AG10803 (cell line): ENCODE measurements at regions not wholly inside any gene's neighbourhood (a gene's known extent, or its start where the extent isn't known, plus 50 kb on each side); places are given as distances from the start of the nearest gene placed in this dataset.
"Not testable (repeated sequence)": the region's sequence is repeated elsewhere in the genome, so short reads cannot be mapped to it uniquely, and the experiment has no call there.

Experiments used
- DNase-seq: peaks from one replicate; pipeline ENCODE4 v3.0.0; 2010; ENCODE audit warnings: low read depth
- H3K4me3 ChIP-seq: 2 replicates; pipeline ENCODE4 v1.5.1; 2011; ENCODE audit warnings: mild to moderate bottlenecking, low read length, control low read depth
- CTCF ChIP-seq: conservative IDR thresholded peaks from 2 replicates; pipeline ENCODE4 v1.5.1; 2011; ENCODE audit warnings: mild to moderate bottlenecking, low read length, control low read depth, inconsistent platforms

- no peak for DNase-seq
- H3K4me3 ChIP-seq, result no peak overlapping the region
- no peak for TF ChIP-seq CTCF
Observed at GRCh38 chr7:138338361-138338760, 121.7 kb upstream of the TRIM24 start.

GRCh38 chr7:138339229-138339628, 120.8 kb upstream of the TRIM24 start:
- H3K4me3 ChIP-seq, DNase-seq: not testable (repeated sequence)

GRCh38 chr7:138342990-138343389, 117.1 kb upstream of the TRIM24 start:
- DNase-seq, result no peak
- no peak for TF ChIP-seq CTCF
- H3K4me3 ChIP-seq, result no peak overlapping the region

GRCh38 chr7:138345567-138345966, 114.5 kb upstream of the TRIM24 start:
- no peak overlapping the region for H3K4me3 ChIP-seq
- TF ChIP-seq CTCF, result no peak
- DNase-seq, result no peak

GRCh38 chr7:138346975-138347374, 113.1 kb upstream of the TRIM24 start:
- no peak for TF ChIP-seq CTCF
- DNase-seq, result no peak
- no peak overlapping the region for H3K4me3 ChIP-seq

- no peak for TF ChIP-seq CTCF
- no peak overlapping the region for H3K4me3 ChIP-seq
- DNase-seq, result no peak
Observed at GRCh38 chr7:138349841-138350700, 110.0 kb upstream of the TRIM24 start.

- no peak for TF ChIP-seq CTCF
- H3K4me3 ChIP-seq, result no peak overlapping the region
- DNase-seq, result no peak
Observed at GRCh38 chr7:138350701-138351357, 109.2 kb upstream of the TRIM24 start.
